Upper lobe of left lung (tissue), 4 donors: ENCODE measurements at regions not wholly inside any gene's neighbourhood (a gene's known extent, or its start where the extent isn't known, plus 50 kb on each side); places are given as distances from the start of the nearest gene placed in this dataset.

Experiments used
- CTCF ChIP-seq, 6 experiments: fragments of 450-650 bp in 4 of 6; fragments of 200-600 bp in 2 of 6; sonication (generic) in 2 of 6; IDR thresholded peaks; one replicate each; pipeline ENCODE4 v1.5.1; 2016 to 2019; ENCODE audit warnings: antibody characterized with exemption in 6 of 6
- EP300 ChIP-seq, 4 donors: sonication (generic); formaldehyde crosslinking; IDR thresholded peaks; one replicate each; pipeline ENCODE4 v1.5.1; 2017; ENCODE audit warnings: antibody characterized with exemption in 4 of 4, control low read depth in 2 of 4

GRCh38 chr7:52838981-52839411, 196.4 kb upstream of the POM121L12 start:
- no peak for TF ChIP-seq CTCF (IDR thresholded peaks at IDR 0.05)
- no peak for TF ChIP-seq EP300 (IDR thresholded peaks at IDR 0.05)
